NCI-H2107 treated with DMSO at 0.1 percent for 48 hours (cell line): ENCODE measurements at regions not wholly inside any gene's neighbourhood (a gene's known extent, or its start where the extent isn't known, plus 50 kb on each side); places are given as distances from the start of the nearest gene placed in this dataset.
"Not testable (repeated sequence)": the region's sequence is repeated elsewhere in the genome, so short reads cannot be mapped to it uniquely, and the experiment has no call there.

ENCODE experiments used
- DNase-seq: peaks from one replicate; lab custom pipeline; 2025; ENCODE audit not compliant: unreplicated experiment; lab: John Stamatoyannopoulos, UW

DNA sequence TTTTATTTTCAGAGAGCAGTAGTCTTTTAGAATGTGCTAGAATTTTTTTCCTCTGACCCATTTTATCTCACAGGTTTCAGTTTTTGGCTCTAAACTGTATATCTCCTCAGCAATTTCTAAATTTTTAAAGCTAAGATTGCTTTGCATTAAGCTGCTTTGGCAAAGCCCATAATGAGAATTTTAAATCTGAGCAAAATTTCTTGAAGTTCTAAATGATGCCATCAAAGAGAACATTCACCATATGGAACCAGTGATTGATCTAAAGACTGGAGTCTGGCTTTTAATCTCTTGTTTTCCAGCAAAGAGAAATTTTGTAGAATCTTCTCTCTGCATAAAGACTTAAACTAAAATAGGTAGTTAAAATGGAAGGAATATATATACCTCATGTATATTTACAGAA is 313.6 kb downstream of the TBC1D32 start:
- DNase-seq, result no peak

DNA sequence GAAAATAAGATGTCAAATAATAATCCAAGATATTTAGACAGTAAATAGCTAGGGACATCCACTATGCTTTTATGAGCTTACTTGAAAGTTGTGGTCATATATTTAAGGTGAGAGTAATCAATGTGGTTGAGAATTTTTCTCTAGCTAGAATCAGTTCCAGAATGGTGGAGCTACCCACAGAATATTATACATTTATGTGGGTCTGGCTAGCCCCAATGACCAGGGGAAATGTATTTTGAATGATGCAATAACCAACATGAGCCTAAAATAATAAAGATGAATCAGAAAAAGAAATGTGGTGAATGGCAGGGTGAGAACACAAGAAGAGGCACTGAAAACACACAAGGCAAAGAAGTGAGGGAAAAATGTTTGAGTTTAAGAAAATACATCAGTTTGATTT is 325.7 kb downstream of the TBC1D32 start:
- DNase-seq, result no peak

DNA sequence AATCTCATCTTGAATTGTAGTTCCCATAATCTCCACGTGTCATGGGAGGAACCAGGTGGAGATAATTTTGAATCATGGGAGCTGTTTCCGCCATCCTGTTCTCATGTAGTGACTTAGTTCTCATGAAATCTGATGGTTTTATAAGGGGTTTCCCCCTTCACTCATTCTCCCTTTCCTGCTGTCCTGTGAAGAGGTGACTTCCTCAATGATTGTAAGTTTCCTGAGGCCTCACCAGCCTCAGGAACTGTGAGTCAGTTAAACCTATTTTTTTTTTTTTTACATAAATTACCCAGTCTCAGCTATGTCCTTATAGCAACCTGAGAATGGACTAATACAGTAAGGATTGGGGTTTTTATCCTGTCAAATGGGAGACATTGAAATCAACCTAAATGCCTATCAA is 328.3 kb downstream of the TBC1D32 start:
- no peak for DNase-seq

DNA sequence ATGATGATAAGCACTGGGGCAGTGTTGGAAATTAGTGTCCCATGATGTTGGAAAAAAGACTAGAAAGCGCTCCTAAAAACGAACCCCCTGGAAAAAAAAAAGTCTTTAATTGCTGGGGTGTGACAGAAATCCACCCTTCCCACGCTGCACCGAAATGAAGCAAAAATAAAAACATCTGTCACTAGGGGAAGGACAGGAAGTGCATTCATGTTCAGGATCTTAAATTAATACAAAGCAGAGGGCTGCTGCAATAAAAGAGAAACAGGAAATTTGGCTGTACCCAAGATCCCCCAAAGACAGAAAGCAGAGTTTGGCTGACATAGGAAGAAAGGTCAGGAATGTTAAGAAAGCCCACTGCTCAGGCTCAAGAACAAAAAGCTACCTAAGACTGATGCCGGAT is 333.9 kb downstream of the TBC1D32 start:
- no peak for DNase-seq

DNA sequence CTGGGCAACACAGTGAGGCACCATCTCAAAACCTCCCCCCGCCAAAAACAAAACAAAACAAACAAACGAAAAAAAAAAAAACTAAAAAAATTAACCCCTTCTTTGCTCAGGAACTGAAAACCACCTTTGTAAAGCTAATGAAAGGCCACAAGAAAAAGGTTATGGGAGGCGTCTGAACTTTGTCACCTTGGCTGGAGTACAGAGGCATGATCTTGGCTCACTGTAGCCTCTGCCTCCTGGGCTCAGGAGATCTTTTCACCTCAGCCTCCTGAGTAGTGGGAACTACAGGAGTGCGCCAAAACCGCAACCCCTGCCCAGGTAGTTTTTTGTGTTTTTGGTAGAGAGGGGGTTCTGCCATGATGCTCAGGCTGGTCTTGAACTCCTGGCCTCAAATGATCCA is 337.9 kb downstream of the TBC1D32 start:
- DNase-seq, result no peak

DNA sequence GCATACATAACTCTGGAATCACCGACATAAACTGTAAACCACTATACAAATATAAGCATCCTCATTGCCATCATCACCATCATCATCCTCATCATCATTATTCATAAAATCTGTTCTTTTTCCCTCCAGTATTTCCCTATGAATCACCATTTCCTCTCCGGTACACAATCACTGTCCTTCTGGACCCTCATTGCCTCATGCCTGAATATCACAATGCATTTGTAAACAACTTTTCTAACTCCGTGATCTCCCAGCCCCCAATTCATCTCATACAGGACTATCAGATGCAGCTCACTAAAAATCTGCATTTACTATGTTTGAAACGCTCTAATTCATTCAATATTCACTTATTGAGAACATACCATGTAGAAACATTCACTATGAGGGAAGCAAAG is 339.7 kb downstream of the TBC1D32 start:
- no peak for DNase-seq

DNA sequence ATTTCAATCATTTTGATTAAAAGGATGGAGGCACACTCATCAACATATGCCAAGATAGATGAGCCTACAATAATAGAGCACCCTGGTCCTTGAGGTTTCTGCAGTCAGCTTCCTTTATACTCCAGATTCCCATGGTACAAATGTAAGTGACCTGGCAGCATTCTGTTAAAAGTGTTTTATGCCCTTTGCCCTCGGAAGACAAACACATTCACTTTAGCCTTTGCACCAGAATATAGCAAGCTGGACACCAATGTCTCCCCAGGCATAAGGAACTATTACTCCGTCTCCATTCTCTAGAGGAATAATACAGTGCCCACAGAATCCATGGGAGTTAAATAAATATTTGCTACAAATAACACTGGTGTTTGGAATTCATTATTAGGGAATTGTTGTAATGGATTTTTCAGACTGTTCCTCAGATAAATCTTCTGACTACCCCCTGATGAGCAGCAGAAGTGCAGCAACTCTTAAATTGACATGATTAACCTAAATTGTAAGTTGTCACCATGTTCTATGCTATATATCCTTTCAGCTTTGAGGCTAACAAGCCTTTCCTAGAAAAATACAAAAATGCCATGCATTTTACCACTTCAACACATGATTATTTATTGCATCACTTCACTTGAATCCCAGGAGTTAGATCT is 340.2 kb downstream of the TBC1D32 start:
- DNase-seq, result no peak

DNA sequence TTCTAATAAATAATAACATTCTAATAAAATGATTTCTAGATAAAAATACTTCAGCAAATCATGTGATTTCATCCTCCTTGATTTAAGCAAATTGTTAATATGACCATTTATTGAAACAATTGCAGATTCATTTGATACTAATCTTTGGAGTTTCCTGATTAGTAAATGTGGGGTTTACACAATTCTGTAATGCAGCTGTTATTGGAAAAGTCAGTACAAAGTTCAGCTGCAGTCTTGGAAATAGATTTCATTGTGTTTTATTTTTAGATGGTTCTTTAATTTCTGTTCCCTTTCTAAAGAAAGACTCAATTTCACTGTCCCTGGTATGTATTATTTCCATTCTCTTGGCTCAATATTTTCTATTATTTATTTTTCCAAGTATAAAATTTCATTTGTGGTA is 342.0 kb downstream of the TBC1D32 start:
- no peak for DNase-seq

DNA sequence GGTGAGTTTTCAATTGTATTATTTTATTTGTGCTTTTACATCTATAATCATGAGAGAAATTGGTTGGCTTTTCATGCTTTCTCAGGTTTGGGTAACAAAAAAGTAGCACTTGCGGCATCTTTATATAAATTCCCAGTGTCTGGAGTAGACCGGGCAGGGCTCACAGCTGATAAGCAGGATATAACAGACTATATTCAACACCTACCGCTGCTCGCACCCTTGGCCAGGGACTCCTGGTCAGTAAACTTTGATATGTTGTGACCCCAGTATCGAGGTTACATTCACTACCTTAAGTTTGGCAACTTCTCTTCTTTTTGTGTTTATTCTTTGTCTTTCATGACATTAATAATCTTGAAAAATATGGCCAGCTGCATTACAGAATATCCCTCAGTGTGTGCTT is 343.4 kb downstream of the TBC1D32 start:
- no peak for DNase-seq

DNA sequence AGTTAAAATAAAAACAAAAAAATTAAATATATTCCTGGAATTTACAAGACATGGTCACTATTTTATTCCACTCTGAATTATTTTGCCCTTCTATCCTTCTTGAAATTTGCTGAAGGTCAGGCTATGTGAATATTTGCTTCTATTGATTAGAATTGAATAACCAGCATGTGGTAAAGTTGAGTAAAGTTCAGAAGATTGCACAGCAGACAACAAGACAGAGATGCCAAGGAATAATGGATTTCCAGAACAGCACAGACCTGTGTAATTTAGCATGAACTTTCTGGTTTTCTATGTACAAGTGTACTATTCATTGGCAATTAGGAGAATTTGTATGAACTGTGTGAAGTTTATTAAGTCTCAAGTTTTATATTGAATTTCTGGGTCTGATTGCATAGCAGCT is 352.4 kb downstream of the TBC1D32 start:
- DNase-seq, result no peak

DNA sequence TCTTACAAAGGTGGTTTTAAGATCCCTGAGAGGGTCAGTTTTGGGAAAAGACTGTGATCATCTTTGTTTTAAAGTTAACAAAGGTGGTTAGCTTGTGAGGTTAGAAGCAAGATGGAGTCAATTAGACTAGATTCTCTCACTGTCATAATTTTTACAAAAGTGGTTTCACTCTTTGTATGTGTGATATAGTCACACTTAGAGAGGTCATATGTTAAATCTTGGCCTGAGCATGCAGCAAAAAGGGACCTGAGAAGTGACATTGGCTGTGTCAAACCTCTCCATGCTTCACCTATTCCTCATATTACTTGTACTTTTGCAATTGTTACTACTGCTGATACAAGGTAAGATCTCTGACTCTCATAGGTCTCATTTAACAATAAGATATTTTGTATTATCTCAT is 368.0 kb downstream of the TBC1D32 start:
- no peak for DNase-seq

DNA sequence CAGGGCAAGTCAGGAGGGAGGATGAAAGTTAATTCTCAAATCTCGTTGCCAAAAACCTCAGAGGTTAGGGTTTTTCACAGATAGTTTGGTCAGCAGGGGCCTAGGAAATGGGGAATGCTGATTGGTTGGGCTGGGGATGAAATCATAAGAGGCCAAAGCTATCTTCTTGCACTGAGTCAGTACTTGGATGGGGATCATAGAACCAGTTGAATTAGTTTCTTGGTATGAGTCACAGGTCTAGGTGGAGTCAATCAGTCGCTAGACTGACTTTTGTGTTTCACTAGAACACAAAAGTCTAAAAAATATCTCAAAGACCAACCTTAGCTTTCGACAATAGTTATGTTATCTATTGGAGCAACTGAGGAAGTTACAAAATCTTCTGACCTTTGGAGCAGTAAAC is 368.5 kb downstream of the TBC1D32 start:
- DNase-seq, result no peak

DNA sequence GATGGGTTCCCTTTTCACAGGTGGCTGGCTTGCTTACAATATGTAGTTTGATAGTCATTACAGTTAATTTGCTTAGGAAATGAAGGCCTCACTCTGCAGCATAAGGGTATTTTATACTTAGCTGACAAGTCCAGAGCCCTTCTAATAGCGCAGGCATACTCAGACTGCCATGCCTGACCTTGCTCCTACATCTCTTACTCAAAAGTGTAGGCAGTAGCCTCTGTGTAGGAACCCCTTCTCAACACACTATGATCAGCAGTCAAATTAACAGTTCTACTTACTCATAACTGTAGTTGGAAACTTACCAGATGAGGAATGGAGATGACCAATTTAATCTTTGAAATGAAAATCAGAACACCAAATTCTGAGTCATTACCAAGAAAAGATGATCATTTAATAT is 373.5 kb downstream of the TBC1D32 start:
- DNase-seq, result no peak

DNA sequence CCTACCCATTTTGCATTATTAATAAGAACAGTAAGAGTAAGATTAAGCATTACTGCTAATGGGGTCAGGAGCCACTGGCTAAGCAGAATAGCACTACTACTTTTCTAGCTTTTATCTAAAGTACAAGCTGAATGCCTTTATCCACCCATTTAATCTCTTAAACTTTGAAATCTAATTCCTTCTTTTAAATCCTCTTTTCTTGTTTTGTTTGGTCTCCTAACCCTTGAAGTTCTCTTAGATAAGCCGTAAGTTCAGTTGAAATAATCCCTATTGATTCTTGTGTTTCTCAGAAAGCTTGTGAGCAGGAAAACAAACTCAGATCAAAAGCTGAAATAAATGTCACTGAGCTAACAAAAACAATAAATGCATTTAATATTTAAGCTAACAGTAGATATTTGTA is 380.2 kb downstream of the TBC1D32 start:
- no peak for DNase-seq

DNA sequence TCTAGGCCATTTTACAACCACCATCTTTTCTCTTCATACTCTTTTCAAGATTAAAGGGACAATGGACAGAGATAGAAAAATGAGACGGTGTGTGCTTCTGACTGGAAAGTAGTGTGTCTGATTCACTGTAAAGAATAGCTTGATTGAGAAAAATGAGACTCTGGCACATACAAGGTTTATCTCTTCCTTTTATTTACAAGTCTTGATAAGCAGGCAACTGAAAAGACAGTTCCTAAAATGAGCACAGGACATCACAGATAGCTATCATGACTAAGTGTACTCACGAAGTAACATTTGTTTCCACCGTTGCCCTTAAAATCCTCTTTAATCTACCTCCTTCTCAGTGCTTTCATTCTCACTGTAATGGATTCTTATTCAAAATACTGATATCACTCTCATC is 383.0 kb downstream of the TBC1D32 start:
- no peak for DNase-seq

DNA sequence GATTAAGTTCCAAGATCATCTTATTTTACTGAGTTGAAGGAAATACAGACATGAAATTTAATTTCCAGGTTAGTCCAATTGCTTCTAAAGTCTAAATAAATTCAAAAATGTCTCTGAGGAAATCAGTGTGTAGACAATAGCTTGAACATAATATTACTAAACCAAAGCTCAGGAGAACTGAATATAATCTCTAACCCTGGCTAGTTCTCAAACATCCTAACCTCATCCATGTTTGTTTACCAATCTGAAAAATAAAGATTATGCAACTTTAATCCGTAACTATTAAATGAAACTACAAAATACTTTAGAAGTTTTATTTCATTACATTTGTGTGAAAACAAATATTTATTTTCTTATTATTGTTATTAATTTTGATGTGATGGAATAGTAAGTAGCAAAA is 387.2 kb downstream of the TBC1D32 start:
- no peak for DNase-seq

DNA sequence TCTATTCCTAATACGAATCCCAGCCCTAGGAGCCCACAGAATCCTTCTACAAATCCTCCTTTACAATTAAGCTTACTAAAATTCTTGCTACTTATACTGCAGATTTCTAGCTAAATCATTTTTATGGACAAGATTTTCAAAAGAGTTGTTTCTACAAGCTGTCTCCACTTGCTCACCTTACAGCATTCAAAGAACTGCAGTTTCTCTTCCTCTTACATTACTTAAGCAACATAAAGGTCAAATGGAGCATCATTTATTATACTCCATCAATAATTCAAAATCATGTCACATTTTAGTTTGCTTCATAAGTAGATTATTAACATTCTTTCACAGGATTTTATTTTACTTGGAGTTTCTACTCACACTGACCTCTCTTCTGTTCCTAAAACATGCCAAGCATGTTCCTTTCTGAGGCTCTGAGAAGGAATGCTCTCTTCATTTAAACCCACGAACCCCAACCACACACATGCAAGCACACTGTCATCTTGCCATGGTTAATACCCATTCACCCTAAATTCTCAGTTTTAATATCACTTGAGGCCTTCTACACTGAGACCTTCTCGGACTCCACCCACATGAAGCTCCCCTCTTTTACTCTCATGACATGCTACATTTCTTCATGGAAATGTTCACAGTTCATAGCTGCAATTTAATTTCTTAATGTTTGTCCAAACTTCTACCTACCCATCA is 388.2 kb downstream of the TBC1D32 start:
- DNase-seq, result no peak

DNA sequence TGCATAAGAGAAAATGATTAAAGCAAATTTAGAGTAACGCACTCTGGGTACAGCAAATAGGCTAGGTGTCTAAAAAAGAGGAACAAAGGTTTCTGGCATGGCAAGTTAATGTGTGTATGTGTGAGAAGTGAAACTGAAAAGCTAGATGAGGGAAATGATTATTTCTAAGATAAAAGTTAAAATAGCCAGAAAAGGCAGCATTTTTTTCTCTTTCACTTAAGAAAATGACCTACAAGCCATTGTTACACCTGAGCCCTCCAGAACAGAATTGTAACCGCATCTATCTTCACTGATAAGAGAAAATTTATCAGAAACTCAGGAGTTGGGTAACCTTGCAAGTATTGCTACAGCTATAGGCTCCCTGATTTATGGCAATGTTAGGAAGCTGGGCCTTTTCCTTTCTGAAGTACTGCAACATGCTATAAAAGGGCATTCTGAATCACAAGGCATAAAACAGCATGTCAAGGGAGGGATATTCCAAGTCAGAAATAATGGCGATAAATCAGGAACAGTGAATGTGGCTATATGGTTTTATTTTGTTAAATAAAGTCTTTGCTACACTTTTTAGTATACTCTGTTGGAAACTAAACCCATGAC is 395.3 kb downstream of the TBC1D32 start:
- no peak for DNase-seq

DNA sequence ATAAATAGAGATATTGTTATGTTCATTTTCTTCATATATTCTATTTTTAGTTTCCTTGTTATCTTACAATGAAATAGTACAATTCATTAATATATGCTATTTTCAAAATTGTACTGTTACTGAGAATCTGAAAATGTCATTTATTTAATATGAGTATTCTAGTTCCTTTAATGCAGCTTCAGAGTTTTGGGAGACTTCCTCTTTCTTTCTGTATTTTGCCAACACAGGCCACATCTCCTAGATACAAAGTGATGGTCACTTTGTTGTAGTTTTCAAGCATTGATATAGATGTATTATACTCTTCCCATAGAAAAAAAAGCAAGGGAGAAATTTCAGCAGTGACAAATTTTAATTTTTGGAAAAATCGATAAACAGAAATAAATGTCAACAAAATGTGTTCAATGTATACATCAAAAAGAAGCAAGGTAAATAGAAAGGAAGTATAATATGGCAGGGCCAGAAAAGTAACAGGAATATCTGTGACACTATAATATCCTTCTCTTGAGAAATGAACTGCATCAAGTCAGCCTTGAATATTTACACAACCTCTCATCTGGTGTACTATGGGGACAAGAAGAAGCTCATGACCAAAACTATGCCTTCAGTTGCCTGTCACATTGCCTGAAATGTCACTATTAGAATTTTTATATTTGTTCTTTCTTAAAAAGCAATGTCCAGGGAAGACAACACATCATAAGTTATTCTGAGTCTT is 396.0 kb downstream of the TBC1D32 start:
- DNase-seq, result no peak

DNA sequence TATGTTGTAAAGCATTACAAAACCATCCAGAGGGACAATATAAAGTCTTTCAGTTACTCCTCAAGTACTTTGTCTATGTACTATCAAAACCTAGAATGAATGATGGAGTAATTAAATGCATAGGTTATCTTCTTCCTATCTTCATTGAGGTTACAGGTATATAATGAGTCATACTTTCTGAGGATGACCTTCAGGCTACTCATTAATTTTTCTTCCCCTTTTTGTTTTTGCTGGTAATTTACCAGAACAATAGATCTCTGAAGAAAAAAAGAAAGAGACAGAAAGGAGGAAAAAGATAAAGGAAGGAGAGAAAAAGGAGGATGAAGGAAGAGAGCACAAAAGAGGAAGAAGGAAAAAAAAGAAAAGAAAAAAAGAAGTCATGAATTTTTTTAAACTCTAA is 398.4 kb downstream of the TBC1D32 start:
- no peak for DNase-seq

DNA sequence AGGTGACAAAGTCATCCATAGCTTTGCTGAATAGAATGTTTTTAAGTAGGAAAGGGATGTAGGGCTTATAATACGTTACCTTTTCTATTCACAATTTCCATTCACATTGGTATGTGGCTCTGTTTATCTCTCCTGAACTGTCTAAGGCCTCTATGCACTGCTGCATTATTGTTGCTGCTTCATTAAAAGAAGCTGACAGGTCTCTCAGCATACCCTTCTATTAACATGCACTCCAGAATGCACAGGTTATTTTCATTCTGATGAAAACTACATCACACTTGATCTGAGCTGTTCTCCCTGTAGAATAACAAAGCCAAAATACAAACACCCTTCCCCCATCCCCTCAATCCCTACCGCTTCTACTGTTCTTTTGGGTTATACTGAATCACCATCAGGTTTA is 399.3 kb downstream of the TBC1D32 start:
- no peak for DNase-seq

DNA sequence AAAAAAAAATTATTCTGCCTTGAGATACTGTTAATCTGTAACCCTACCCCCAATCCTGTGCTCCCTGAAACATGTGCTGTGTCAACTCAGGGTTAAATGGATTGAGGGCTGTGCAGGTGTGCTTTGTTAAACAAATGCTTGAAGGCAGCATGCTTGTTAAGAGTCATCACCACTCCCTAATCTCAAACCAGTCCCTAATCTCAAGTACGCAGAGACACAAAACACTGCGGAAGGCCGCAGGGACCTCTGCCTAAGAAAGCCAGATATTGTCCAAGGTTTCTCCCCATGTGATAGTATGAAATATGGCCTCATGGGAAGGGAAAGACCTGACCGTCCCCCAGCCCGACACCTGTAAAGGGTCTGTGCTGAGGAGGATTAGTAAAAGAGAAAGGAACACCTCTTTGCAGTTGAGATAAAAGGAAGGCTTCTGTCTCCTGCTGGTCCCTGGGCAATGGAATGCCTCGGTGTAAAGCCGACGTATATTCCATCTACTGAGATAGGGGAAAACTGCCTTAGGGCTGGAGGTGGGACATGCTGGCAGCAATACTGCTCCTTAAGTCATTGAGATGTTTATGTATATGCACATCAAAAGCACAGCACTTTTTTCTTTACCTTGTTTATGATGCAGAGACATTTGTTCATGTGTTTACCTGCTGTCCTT is 402.6 kb downstream of the TBC1D32 start:
- DNase-seq, result not testable (repeated sequence)
